ENCODE measurements at regions not wholly inside any gene's neighbourhood (a gene's known extent, or its start where the extent isn't known, plus 50 kb on each side); places are given as distances from the start of the nearest gene placed in this dataset.
"Not testable (repeated sequence)": the region's sequence is repeated elsewhere in the genome, so short reads cannot be mapped to it uniquely, and the experiment has no call there.

- DNase-seq, result no peak
Observed at GRCh38 chr6:113694278-113695077, 162.7 kb upstream of the MARCKS start.

- DNase-seq, result no peak
Observed at GRCh38 chr6:113695516-113695915, 161.6 kb upstream of the MARCKS start.

GRCh38 chr6:113696960-113697359 lies 160.2 kb upstream of the MARCKS start:
- no peak for DNase-seq

- no peak for DNase-seq
Observed at GRCh38 chr6:113697632-113698410, 159.3 kb upstream of the MARCKS start.

- no peak for DNase-seq
Observed at GRCh38 chr6:113699239-113699638, 157.9 kb upstream of the MARCKS start.

- DNase-seq, result no peak
Observed at GRCh38 chr6:113701552-113702254, 155.4 kb upstream of the MARCKS start.

- DNase-seq, result no peak
Observed at GRCh38 chr6:113707194-113707593, 150.0 kb upstream of the MARCKS start.

- DNase-seq, result no peak
Observed at GRCh38 chr6:113709936-113710509, 147.1 kb upstream of the MARCKS start.

GRCh38 chr6:113713665-113714064 lies 143.5 kb upstream of the MARCKS start:
- DNase-seq, result no peak

GRCh38 chr6:113718588-113718987 lies 138.6 kb upstream of the MARCKS start:
- no peak for DNase-seq

GRCh38 chr6:113719064-113719463 lies 138.1 kb upstream of the MARCKS start:
- DNase-seq, result no peak

- DNase-seq, result no peak
Observed at GRCh38 chr6:113719545-113719944, 137.6 kb upstream of the MARCKS start.

GRCh38 chr6:113723182-113723581 lies 134.0 kb upstream of the MARCKS start:
- no peak for DNase-seq

- not testable (repeated sequence) for DNase-seq
Observed at GRCh38 chr6:113724927-113725326, 132.2 kb upstream of the MARCKS start.

GRCh38 chr6:113731541-113731940 lies 125.6 kb upstream of the MARCKS start:
- no peak for DNase-seq

GRCh38 chr6:113732384-113732966 lies 124.7 kb upstream of the MARCKS start:
- no peak for DNase-seq

GRCh38 chr6:113733381-113733780 lies 123.8 kb upstream of the MARCKS start:
- DNase-seq, result no peak

- no peak for DNase-seq
Observed at GRCh38 chr6:113734982-113735381, 122.2 kb upstream of the MARCKS start.

GRCh38 chr6:113735491-113735890 lies 121.7 kb upstream of the MARCKS start:
- DNase-seq, result no peak

- no peak for DNase-seq
Observed at GRCh38 chr6:113736978-113737377, 120.2 kb upstream of the MARCKS start.

- DNase-seq, result no peak
Observed at GRCh38 chr6:113739041-113739655, 118.0 kb upstream of the MARCKS start.

GRCh38 chr6:113741651-113742050 lies 115.5 kb upstream of the MARCKS start:
- no peak for DNase-seq
